Parathyroid adenoma (tissue), 2 donors: ENCODE measurements at regions not wholly inside any gene's neighbourhood (a gene's known extent, or its start where the extent isn't known, plus 50 kb on each side); places are given as distances from the start of the nearest gene placed in this dataset.

Experiments used
- H2AFZ ChIP-seq: fragments of 300-600 bp; sonication (generic); one replicate; pipeline ENCODE4 v1.7.0; 2017; ENCODE audit warnings: antibody characterized with exemption, mild to moderate bottlenecking
- H3K27ac ChIP-seq: fragments of 300-600 bp; sonication (generic); one replicate; pipeline ENCODE4 v1.7.0; 2017
- H3K27me3 ChIP-seq: fragments of 300-600 bp; sonication (generic); one replicate; pipeline ENCODE4 v1.7.0; 2017; ENCODE audit warnings: low read length; ENCODE audit not compliant: control insufficient read depth, insufficient read depth
- H3K36me3 ChIP-seq: fragments of 300-600 bp; sonication (generic); one replicate; pipeline ENCODE4 v1.7.0; 2017; ENCODE audit warnings: low read length; ENCODE audit not compliant: control insufficient read depth, insufficient read depth
- H3K4me1 ChIP-seq: fragments of 300-600 bp; sonication (generic); one replicate; pipeline ENCODE4 v1.7.0; 2017; ENCODE audit warnings: control low read depth
- H3K4me2 ChIP-seq: fragments of 300-600 bp; sonication (generic); one replicate; pipeline ENCODE4 v1.7.0; 2017; ENCODE audit warnings: low read length
- H3K4me3 ChIP-seq: fragments of 300-600 bp; sonication (generic); one replicate; pipeline ENCODE4 v1.7.0; 2017; ENCODE audit warnings: low read depth, low read length
- H3K79me2 ChIP-seq: fragments of 300-600 bp; sonication (generic); one replicate; pipeline ENCODE4 v1.7.0; 2017; ENCODE audit warnings: control low read depth
- H3K9ac ChIP-seq: fragments of 300-600 bp; sonication (generic); one replicate; pipeline ENCODE4 v1.7.0; 2017; ENCODE audit warnings: mild to moderate bottlenecking
- H3K9me3 ChIP-seq: fragments of 300-600 bp; sonication (generic); one replicate; pipeline ENCODE4 v1.7.0; 2017; ENCODE audit warnings: low read length; ENCODE audit not compliant: control insufficient read depth
- CTCF ChIP-seq: fragments of 300-600 bp; sonication (generic); IDR thresholded peaks from one replicate; pipeline ENCODE4 v1.7.0; 2017; ENCODE audit warnings: antibody characterized with exemption, mild to moderate bottlenecking
- donor health status: primary hyperparathyroidism.

DNA sequence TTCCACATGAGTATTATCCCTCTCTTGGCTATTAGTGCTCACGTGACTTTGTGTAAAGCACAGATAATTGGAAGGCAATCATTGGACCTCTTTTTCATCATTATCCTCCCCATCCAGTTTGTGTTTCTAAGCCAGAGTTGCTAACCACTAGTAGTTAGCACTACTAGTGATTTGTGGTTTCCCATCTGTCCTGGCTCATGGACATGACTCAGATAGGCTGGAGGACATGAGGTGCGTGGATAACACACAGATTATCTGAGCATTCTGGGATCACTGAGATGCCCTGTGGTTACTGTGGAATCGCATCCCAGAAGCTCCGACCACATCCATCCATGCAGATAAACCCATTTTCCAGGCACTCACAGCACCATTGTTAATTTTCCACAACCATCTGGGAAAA, 123.8 kb upstream of the NAA20 start:
- Histone ChIP-seq H3K9me3 (no peaks in the 10 kb centered on the region), H3K27ac (no peak overlapping the region), H2AFZ (no peak overlapping the region), H3K4me2 (no peak overlapping the region), H3K27me3 (no peaks in the 10 kb centered on the region), H3K4me1 (no peaks in the 10 kb centered on the region), H3K79me2 (peaks cover 7% of the 10 kb centered on the region), H3K4me3 (no peak overlapping the region), H3K36me3 (no peaks in the 10 kb centered on the region), H3K9ac (no peak overlapping the region)
- TF ChIP-seq CTCF, result no peak

GRCh38 chr20:19895761-19896160, 121.4 kb upstream of the NAA20 start:
- H3K36me3 ChIP-seq, result no peaks in the 10 kb centered on the region
- H3K4me3 ChIP-seq, result no peak overlapping the region
- H3K9me3 ChIP-seq, result no peaks in the 10 kb centered on the region
- H3K4me1 ChIP-seq, result no peaks in the 10 kb centered on the region
- TF ChIP-seq CTCF, result no peak
- no peak overlapping the region for H3K27ac ChIP-seq
- no peak overlapping the region for H3K9ac ChIP-seq
- no peak overlapping the region for H3K4me2 ChIP-seq
- no peaks in the 10 kb centered on the region for H3K27me3 ChIP-seq
- H2AFZ ChIP-seq, result no peak overlapping the region
- peaks cover 7% of the 10 kb centered on the region for H3K79me2 ChIP-seq

GRCh38 chr20:19897891-19898290, 119.3 kb upstream of the NAA20 start:
- H3K27me3 ChIP-seq, result no peaks in the 10 kb centered on the region
- no peak for TF ChIP-seq CTCF
- no peaks in the 10 kb centered on the region for H3K36me3 ChIP-seq

DNA sequence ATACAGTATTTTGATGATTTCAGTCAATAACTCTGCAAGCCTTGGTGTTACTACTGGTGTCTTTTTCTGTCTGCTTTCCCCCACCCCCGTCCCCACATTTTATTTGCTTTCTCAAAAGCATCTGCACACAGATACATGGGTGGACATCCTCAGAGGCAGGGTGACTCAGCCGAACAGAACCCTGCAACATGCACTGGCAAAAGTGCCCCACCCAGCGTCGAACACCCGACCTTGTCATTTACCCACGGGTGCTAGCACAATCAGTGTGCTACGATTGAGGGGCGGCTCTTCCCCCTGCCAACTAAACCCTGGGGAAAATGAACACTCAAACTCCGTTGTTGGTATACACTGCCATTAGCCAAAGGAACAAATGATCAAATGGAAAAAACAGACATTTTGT, 115.9 kb upstream of the NAA20 start:
- Histone ChIP-seq H2AFZ (no peak overlapping the region), H3K4me3 (no peak overlapping the region), H3K9me3 (no peaks in the 10 kb centered on the region), H3K4me2 (no peak overlapping the region), H3K9ac (no peak overlapping the region), H3K79me2 (no peaks in the 10 kb centered on the region), H3K4me1 (no peaks in the 10 kb centered on the region), H3K27me3 (no peaks in the 10 kb centered on the region), H3K36me3 (no peaks in the 10 kb centered on the region), H3K27ac (no peak overlapping the region)
- TF ChIP-seq CTCF, result no peak

More at GRCh38 chr20:19897891-19898290, 119.3 kb upstream of the NAA20 start:
- peaks cover 5% of the 10 kb centered on the region for H3K79me2 ChIP-seq
- H3K9ac ChIP-seq, result no peak overlapping the region
- H3K4me2 ChIP-seq, result no peak overlapping the region
- no peak overlapping the region for H3K4me3 ChIP-seq
- no peaks in the 10 kb centered on the region for H3K9me3 ChIP-seq
- H2AFZ ChIP-seq, result no peak overlapping the region
- no peaks in the 10 kb centered on the region for H3K4me1 ChIP-seq
- H3K27ac ChIP-seq, result no peak overlapping the region

- H3K27me3 ChIP-seq, result no peaks in the 10 kb centered on the region
- peak overlapping the region; percentile 12 for H3K27ac ChIP-seq
- H3K9me3 ChIP-seq, result no peaks in the 10 kb centered on the region
- no peaks in the 10 kb centered on the region for H3K79me2 ChIP-seq
- H3K4me2 ChIP-seq, result no peak overlapping the region
- H3K9ac ChIP-seq, result no peak overlapping the region
- no peaks in the 10 kb centered on the region for H3K4me1 ChIP-seq
- TF ChIP-seq CTCF, result no peak
- H3K4me3 ChIP-seq, result no peak overlapping the region
- H3K36me3 ChIP-seq, result no peaks in the 10 kb centered on the region
- no peak overlapping the region for H2AFZ ChIP-seq
These were observed 113.9 kb upstream of the NAA20 start for GRCh38 chr20:19903168-19903811.
